NCI-H345 (cell line): ENCODE measurements at regions not wholly inside any gene's neighbourhood (a gene's known extent, or its start where the extent isn't known, plus 50 kb on each side); places are given as distances from the start of the nearest gene placed in this dataset.

Source experiments
- DNase-seq: peaks from one replicate; lab custom pipeline; 2025; lab: John Stamatoyannopoulos, UW

GRCh38 chr17:77872714-77873499, 85.6 kb upstream of the TNRC6C start:
- DNase-seq, result no peak

GRCh38 chr17:77873500-77874302, 84.8 kb upstream of the TNRC6C start:
- no peak for DNase-seq

GRCh38 chr17:77874303-77875050, 84.0 kb upstream of the TNRC6C start:
- no peak for DNase-seq

- DNase-seq, result no peak
Observed at GRCh38 chr17:77875051-77875780, 83.3 kb upstream of the TNRC6C start.

- no peak for DNase-seq
Observed at GRCh38 chr17:77875881-77876509, 82.5 kb upstream of the TNRC6C start.

GRCh38 chr17:77877036-77877435, 81.5 kb upstream of the TNRC6C start:
- no peak for DNase-seq

- DNase-seq, result no peak
Observed at GRCh38 chr17:77877646-77878355, 80.7 kb upstream of the TNRC6C start.

- no peak for DNase-seq
Observed at GRCh38 chr17:77879226-77879895, 79.1 kb upstream of the TNRC6C start.

- no peak for DNase-seq
Observed at GRCh38 chr17:77879896-77880280, 78.6 kb upstream of the TNRC6C start.

- DNase-seq, result no peak
Observed at GRCh38 chr17:77880711-77881450, 77.6 kb upstream of the TNRC6C start.

- no peak for DNase-seq
Observed at GRCh38 chr17:77881545-77881944, 77.0 kb upstream of the TNRC6C start.

GRCh38 chr17:77882040-77882439, 76.5 kb upstream of the TNRC6C start:
- DNase-seq, result no peak

GRCh38 chr17:77882481-77883212, 75.9 kb upstream of the TNRC6C start:
- no peak for DNase-seq

- DNase-seq, result no peak
Observed at GRCh38 chr17:77883213-77883650, 75.3 kb upstream of the TNRC6C start.

GRCh38 chr17:77884019-77884418, 74.5 kb upstream of the TNRC6C start:
- peak; percentile 67 for DNase-seq

GRCh38 chr17:77884967-77885641, 73.4 kb upstream of the TNRC6C start:
- DNase-seq, result peak; percentile 92

- DNase-seq, result no peak
Observed at GRCh38 chr17:77885678-77886386, 72.7 kb upstream of the TNRC6C start.

- DNase-seq, result no peak
Observed at GRCh38 chr17:77886387-77886728, 72.1 kb upstream of the TNRC6C start.
